HEK293 (cell line): ENCODE measurements at regions not wholly inside any gene's neighbourhood (a gene's known extent, or its start where the extent isn't known, plus 50 kb on each side); places are given as distances from the start of the nearest gene placed in this dataset.

Experiments
- CTCF ChIA-PET: fragments of 350-600 bp; formaldehyde crosslinking; extraction: SDS; loops from one replicate; lab custom pipeline; 2021; ENCODE audit warnings: antibody characterized with exemption; lab: Yijun Ruan, JAX
- POLR2A ChIA-PET: fragments of 300-600 bp; formaldehyde crosslinking; extraction: SDS; loops from one replicate; lab custom pipeline; 2020; ENCODE audit warnings: antibody characterized with exemption, inconsistent platforms; lab: Yijun Ruan, JAX
- H3K27ac ChIP-seq: fragments of 200-500 bp; sonication (Bioruptor generic); 2 replicates; pipeline ENCODE4 v1.5.1; 2014; ENCODE audit warnings: low read depth, low read length, control low read depth, inconsistent platforms; ENCODE audit errors: extremely low read depth
- H3K36me3 ChIP-seq, 2 experiments: fragments of 200-500 bp in 1 of 2; sonication (Bioruptor generic) in 1 of 2; 1 replicate in 1 of 2; 2 replicates in 1 of 2; pipeline ENCODE4 v1.5.1; 2014 to 2017; ENCODE audit warnings: inconsistent platforms in 2 of 2, low read length in 2 of 2; ENCODE audit not compliant: control insufficient read depth in 2 of 2, insufficient read depth in 1 of 2
- H3K4me1 ChIP-seq: fragments of 200-500 bp; sonication (Bioruptor generic); 2 replicates; pipeline ENCODE4 v1.5.1; 2014; ENCODE audit warnings: mild to moderate bottlenecking, low read length, inconsistent platforms; ENCODE audit not compliant: control insufficient read depth, insufficient read depth
- H3K4me3 ChIP-seq: 2 replicates; pipeline ENCODE4 v1.5.1; 2011; ENCODE audit warnings: low read depth, mild to moderate bottlenecking, control low read depth, low read length, moderate library complexity
- H3K9me3 ChIP-seq: fragments of 200-500 bp; sonication (Bioruptor generic); 2 replicates; pipeline ENCODE4 v1.5.1; 2014; ENCODE audit warnings: low read depth, low read length, inconsistent platforms; ENCODE audit not compliant: control insufficient read depth, insufficient read depth
- PATZ1 ChIP-seq: fragments of 450-650 bp; formaldehyde crosslinking; IDR thresholded peaks from 2 replicates; pipeline ENCODE4 v1.5.1; 2016; ENCODE audit warnings: missing biosample characterization, missing genetic modification characterization
- ZBTB11 ChIP-seq: fragments of 450-650 bp; formaldehyde crosslinking; conservative IDR thresholded peaks from 2 replicates; pipeline ENCODE4 v1.5.1; 2016; ENCODE audit warnings: low read depth, missing biosample characterization, missing genetic modification characterization
- ZEB2 ChIP-seq: fragments of 450-650 bp; formaldehyde crosslinking; IDR thresholded peaks from 2 replicates; pipeline ENCODE4 v1.5.1; 2016; ENCODE audit warnings: missing biosample characterization, missing genetic modification characterization
- ZNF10 ChIP-seq: fragments of 450-650 bp; formaldehyde crosslinking; IDR thresholded peaks from 2 replicates; pipeline ENCODE4 v1.5.1; 2017; ENCODE audit warnings: missing biosample characterization, missing genetic modification characterization
- ZNF114 ChIP-seq: fragments of 450-650 bp; formaldehyde crosslinking; IDR thresholded peaks from 2 replicates; pipeline ENCODE4 v1.5.0; 2017; ENCODE audit warnings: missing biosample characterization, missing genetic modification characterization
- ZNF132 ChIP-seq: fragments of 450-650 bp; formaldehyde crosslinking; IDR thresholded peaks from 2 replicates; pipeline ENCODE4 v1.5.1; 2017; ENCODE audit warnings: missing biosample characterization, missing genetic modification characterization, borderline replicate concordance
- ZNF174 ChIP-seq: fragments of 450-650 bp; formaldehyde crosslinking; IDR thresholded peaks from 2 replicates; pipeline ENCODE4 v1.5.0; 2017; ENCODE audit warnings: missing biosample characterization, mild to moderate bottlenecking, missing genetic modification characterization
- ZNF26 ChIP-seq: fragments of 450-650 bp; formaldehyde crosslinking; IDR thresholded peaks from 2 replicates; pipeline ENCODE4 v1.5.1; 2016; ENCODE audit warnings: missing biosample characterization, missing genetic modification characterization
- ZNF398 ChIP-seq: fragments of 450-650 bp; formaldehyde crosslinking; IDR thresholded peaks from 2 replicates; pipeline ENCODE4 v1.5.1; 2017; ENCODE audit warnings: missing biosample characterization, missing genetic modification characterization
- ZNF549 ChIP-seq: fragments of 450-650 bp; IDR thresholded peaks from 2 replicates; pipeline ENCODE4 v1.5.1; 2018; ENCODE audit warnings: missing biosample characterization, missing genetic modification characterization, mild to moderate bottlenecking, inconsistent platforms, moderate library complexity
- ZNF600 ChIP-seq: fragments of 450-650 bp; formaldehyde crosslinking; IDR thresholded peaks from 2 replicates; pipeline ENCODE4 v1.5.1; 2016; ENCODE audit warnings: missing biosample characterization, missing genetic modification characterization
- ZNF621 ChIP-seq: fragments of 450-650 bp; formaldehyde crosslinking; IDR thresholded peaks from 2 replicates; pipeline ENCODE4 v1.5.1; 2017; ENCODE audit warnings: missing biosample characterization, missing genetic modification characterization
- ZNF626 ChIP-seq: fragments of 450-650 bp; sonication (Bioruptor Pico); formaldehyde crosslinking; IDR thresholded peaks from 2 replicates; pipeline ENCODE4 v1.5.1; 2018; ENCODE audit warnings: missing biosample characterization, missing genetic modification characterization, inconsistent platforms
- ZNF645 ChIP-seq: fragments of 450-650 bp; formaldehyde crosslinking; IDR thresholded peaks from 2 replicates; pipeline ENCODE4; 2016; ENCODE audit warnings: missing biosample characterization, missing genetic modification characterization
- ZNF704 ChIP-seq: fragments of 450-650 bp; formaldehyde crosslinking; IDR thresholded peaks from 2 replicates; pipeline ENCODE4 v1.5.1; 2016; ENCODE audit warnings: missing biosample characterization, missing genetic modification characterization
- ZNF76 ChIP-seq: fragments of 450-650 bp; formaldehyde crosslinking; IDR thresholded peaks from 2 replicates; pipeline ENCODE4; 2016; ENCODE audit warnings: low read depth, missing biosample characterization, missing genetic modification characterization, borderline replicate concordance

GRCh38 chr21:41653243-41653953 is 113.5 kb downstream of the RIPK4 start:
- Histone ChIP-seq H3K9me3 (no peaks in the 10 kb centered on the region), H3K36me3 (no peaks in the 10 kb centered on the region), H3K27ac (no peak overlapping the region), H3K4me1 (no peaks in the 10 kb centered on the region), H3K4me3 (no peak overlapping the region)
- ChIA-PET POLR2A (no interaction called here), CTCF (interaction anchor here (0.6 to 1.8 kb wide), 4 partner anchors 21 to 529 kb away, joined by 3 to 4 read pairs (median 4); no protein-coding TSS in a partner anchor)
- 0 out of 2 replicates have a peak, but pooled peaks have one; percentile 40 for TF ChIP-seq ZNF10 (tag by site-specific recombination)
- no peak for TF ChIP-seq ZBTB11 (tag by site-specific recombination)

GRCh38 chr21:41651830-41652229 is 115.0 kb downstream of the RIPK4 start:
- ChIA-PET CTCF (interaction anchor here (0.6 kb wide), 1 partner anchor 1198 kb away, joined by 4 read pairs; no protein-coding TSS in a partner anchor), POLR2A (no interaction called here)
- no peak for TF ChIP-seq ZNF174
- no peak for TF ChIP-seq ZNF549 (tag by site-specific recombination)
- TF ChIP-seq ZEB2 = no peak
- no peak for TF ChIP-seq ZNF398 (tag by site-specific recombination)
- TF ChIP-seq ZNF600 (tag by site-specific recombination) = no peak
- TF ChIP-seq ZNF114 = no peak
- no peak for TF ChIP-seq ZNF26 (tag by site-specific recombination)
- TF ChIP-seq PATZ1 (tag by site-specific recombination) = no peak
- TF ChIP-seq ZNF132 (tag by site-specific recombination) = no peak
- no peak for TF ChIP-seq ZNF621 (tag by site-specific recombination)
- TF ChIP-seq ZNF76 (tag by site-specific recombination) = no peak
- no peak for TF ChIP-seq ZNF626 (tag by site-specific recombination)
- no peak for TF ChIP-seq ZNF704 (tag by site-specific recombination)
- TF ChIP-seq ZNF645 = no peak
- no peaks in the 10 kb centered on the region for H3K4me1 ChIP-seq
- no peak overlapping the region for H3K27ac ChIP-seq
- no peak overlapping the region for H3K4me3 ChIP-seq
- H3K36me3 ChIP-seq = no peaks in the 10 kb centered on the region
- H3K9me3 ChIP-seq = no peaks in the 10 kb centered on the region
